HG02610 (cell line): ENCODE measurements at regions not wholly inside any gene's neighbourhood (a gene's known extent, or its start where the extent isn't known, plus 50 kb on each side); places are given as distances from the start of the nearest gene placed in this dataset.
"Not testable (repeated sequence)": the region's sequence is repeated elsewhere in the genome, so short reads cannot be mapped to it uniquely, and the experiment has no call there.

Experiments used
- ATAC-seq: cut with Tn5 transposase; IDR thresholded peaks from one replicate; pipeline ENCODE4 v1.9.1; 2021; ENCODE audit warnings: mild to moderate bottlenecking, moderate library complexity; ENCODE audit not compliant: unreplicated experiment

GRCh38 chr11:81224396-81224795 lies 1509.3 kb downstream of the FAM181B start:
- ATAC-seq = no peak

- ATAC-seq = no peak
These were observed 1511.2 kb downstream of the FAM181B start for GRCh38 chr11:81222491-81222890.

- no peak for ATAC-seq
These were observed 1513.3 kb downstream of the FAM181B start for GRCh38 chr11:81220146-81220895.

GRCh38 chr11:81219661-81220060 lies 1514.0 kb downstream of the FAM181B start:
- no peak for ATAC-seq

- ATAC-seq = no peak
These were observed 1515.2 kb downstream of the FAM181B start for GRCh38 chr11:81218440-81218839.

- no peak for ATAC-seq
These were observed 1522.6 kb downstream of the FAM181B start for GRCh38 chr11:81211050-81211449.

GRCh38 chr11:81207421-81208054 lies 1526.1 kb downstream of the FAM181B start:
- no peak for ATAC-seq

GRCh38 chr11:81203876-81204275 lies 1529.8 kb downstream of the FAM181B start:
- ATAC-seq = no peak

GRCh38 chr11:81197396-81197795 lies 1536.3 kb downstream of the FAM181B start:
- no peak for ATAC-seq

GRCh38 chr11:81192516-81192915 lies 1541.1 kb downstream of the FAM181B start:
- ATAC-seq = no peak

- ATAC-seq = no peak
These were observed 1543.1 kb downstream of the FAM181B start for GRCh38 chr11:81190546-81190945.

GRCh38 chr11:81187033-81187432 lies 1546.6 kb downstream of the FAM181B start:
- ATAC-seq = not testable (repeated sequence)

- ATAC-seq = no peak
These were observed 1558.9 kb downstream of the FAM181B start for GRCh38 chr11:81174646-81175330.

- no peak for ATAC-seq
These were observed 1568.5 kb downstream of the FAM181B start for GRCh38 chr11:81165164-81165563.

GRCh38 chr11:81159900-81160299 lies 1573.8 kb downstream of the FAM181B start:
- no peak for ATAC-seq

GRCh38 chr11:81135570-81135969 lies 1598.1 kb downstream of the FAM181B start:
- ATAC-seq = no peak

- no peak for ATAC-seq
These were observed 1604.0 kb downstream of the FAM181B start for GRCh38 chr11:81129618-81130017.

- no peak for ATAC-seq
These were observed 1620.9 kb downstream of the FAM181B start for GRCh38 chr11:81112718-81113117.

GRCh38 chr11:81104051-81104450 lies 1629.6 kb downstream of the FAM181B start:
- no peak for ATAC-seq

- ATAC-seq = no peak
These were observed 1635.2 kb downstream of the FAM181B start for GRCh38 chr11:81098471-81098870.

- ATAC-seq = no peak
These were observed 1641.1 kb downstream of the FAM181B start for GRCh38 chr11:81092522-81092921.

- ATAC-seq = no peak
These were observed 1644.4 kb downstream of the FAM181B start for GRCh38 chr11:81089242-81089641.
